WTC11 (cell line): ENCODE measurements at regions not wholly inside any gene's neighbourhood (a gene's known extent, or its start where the extent isn't known, plus 50 kb on each side); places are given as distances from the start of the nearest gene placed in this dataset.

Experiments
- ATAC-seq: fragments of 200-7000 bp; cut with Tn5 transposase; 2 replicates; pipeline ENCODE4 v1.10.0; 2021; ENCODE audit warnings: mild to moderate bottlenecking, moderate library complexity
- CTCF ChIA-PET: fragments of 300-600 bp; sonication (Branson Sonifier 250); formaldehyde crosslinking; loops from one replicate; lab custom pipeline; 2021; ENCODE audit warnings: antibody characterized with exemption; lab: Charles Lee
- POLR2A ChIA-PET: fragments of 350-600 bp; sonication (Branson Sonifier 250); formaldehyde crosslinking; loops from one replicate; lab custom pipeline; 2021; ENCODE audit warnings: antibody characterized with exemption; lab: Charles Lee
- DNase-seq: peaks from one replicate; pipeline ENCODE4 v3.0.0; 2021; ENCODE audit warnings: low spot score
- H3K27ac Mint-ChIP-seq: 2 replicates; pipeline ENCODE4 v1.8.0; 2021; ENCODE audit warnings: mixed read lengths
- H3K27me3 Mint-ChIP-seq: 2 replicates; pipeline ENCODE4 v1.8.0; 2021; ENCODE audit warnings: low read depth, mild to moderate bottlenecking, moderate library complexity, mixed read lengths
- H3K36me3 Mint-ChIP-seq: 2 replicates; pipeline ENCODE4 v1.8.0; 2021; ENCODE audit warnings: mixed read lengths
- H3K4me1 Mint-ChIP-seq: 2 replicates; pipeline ENCODE4 v1.8.0; 2022; ENCODE audit warnings: mixed read lengths
- H3K4me3 Mint-ChIP-seq: 2 replicates; pipeline ENCODE4 v1.8.0; 2021; ENCODE audit warnings: mild to moderate bottlenecking, moderate library complexity, mixed read lengths
- H3K9me3 Mint-ChIP-seq: 2 replicates; pipeline ENCODE4 v1.8.0; 2021; ENCODE audit warnings: mixed read lengths
- ATF1 ChIP-seq: sonication (generic); formaldehyde crosslinking; IDR thresholded peaks from 2 replicates; pipeline ENCODE4 v1.8.1; 2023; ENCODE audit warnings: mild to moderate bottlenecking, moderate library complexity, missing genetic modification reagents
- CBFB ChIP-seq: sonication (generic); formaldehyde crosslinking; IDR thresholded peaks from 2 replicates; pipeline ENCODE4 v1.8.1; 2022; ENCODE audit warnings: mild to moderate bottlenecking, low read depth, missing genetic modification reagents
- FOXJ3 ChIP-seq: sonication (generic); formaldehyde crosslinking; IDR thresholded peaks from 2 replicates; pipeline ENCODE4 v1.9.0; 2021; ENCODE audit warnings: missing genetic modification reagents, mild to moderate bottlenecking, borderline replicate concordance
- FOXK1 ChIP-seq: sonication (generic); formaldehyde crosslinking; IDR thresholded peaks from 2 replicates; pipeline ENCODE4 v1.8.0; 2022; ENCODE audit warnings: mild to moderate bottlenecking, moderate library complexity, missing genetic modification reagents
- GRHL2 ChIP-seq: fragments of 250-450 bp; sonication (Bioruptor Pico); IDR thresholded peaks from 2 replicates; pipeline ENCODE4 v1.8.0; 2022; ENCODE audit warnings: mild to moderate bottlenecking, moderate library complexity; ENCODE audit not compliant: insufficient replicate concordance, severe bottlenecking
- JUN ChIP-seq: sonication (generic); formaldehyde crosslinking; IDR thresholded peaks from 2 replicates; pipeline ENCODE4 v1.8.0; 2023; ENCODE audit warnings: mild to moderate bottlenecking, missing genetic modification reagents
- MYBL2 ChIP-seq: sonication (generic); formaldehyde crosslinking; IDR thresholded peaks from 2 replicates; pipeline ENCODE4 v1.8.1; 2023; ENCODE audit warnings: mild to moderate bottlenecking, moderate library complexity, missing genetic modification reagents
- NFE2L1 ChIP-seq: sonication (generic); formaldehyde crosslinking; IDR thresholded peaks from 2 replicates; pipeline ENCODE4 v1.8.1; 2023; ENCODE audit warnings: missing genetic modification reagents
- NR1H2 ChIP-seq: sonication (generic); formaldehyde crosslinking; IDR thresholded peaks from 2 replicates; pipeline ENCODE4 v1.9.0; 2021; ENCODE audit warnings: mild to moderate bottlenecking, moderate library complexity, missing genetic modification reagents
- RORB ChIP-seq: fragments of 250-450 bp; sonication (Bioruptor Pico); IDR thresholded peaks from 2 replicates; pipeline ENCODE4 v1.9.0; 2021; ENCODE audit warnings: mild to moderate bottlenecking
- SP1 ChIP-seq: sonication (generic); formaldehyde crosslinking; conservative IDR thresholded peaks from 2 replicates; pipeline ENCODE4 v1.8.1; 2022; ENCODE audit warnings: missing genetic modification reagents
- TCF7 ChIP-seq: sonication (generic); formaldehyde crosslinking; IDR thresholded peaks from 2 replicates; pipeline ENCODE4 v1.8.0; 2022; ENCODE audit warnings: mild to moderate bottlenecking, low read depth, missing genetic modification reagents, moderate library complexity
- ZNF263 ChIP-seq: sonication (generic); formaldehyde crosslinking; IDR thresholded peaks from 2 replicates; pipeline ENCODE4 v1.8.1; 2022; ENCODE audit warnings: low read depth, mild to moderate bottlenecking, moderate library complexity, missing genetic modification reagents
- ZNF416 ChIP-seq: fragments of 250-450 bp; sonication (Bioruptor Pico); IDR thresholded peaks from 2 replicates; pipeline ENCODE4 v1.9.0; 2021; ENCODE audit warnings: mild to moderate bottlenecking, inconsistent platforms
- TF ChIP-seq, protein P1 (sequence below): sonication (generic); formaldehyde crosslinking; IDR thresholded peaks from 2 replicates; pipeline ENCODE4 v1.8.0; 2023; ENCODE audit warnings: missing genetic modification reagents
- TF ChIP-seq, protein P2 (sequence below): sonication (generic); formaldehyde crosslinking; IDR thresholded peaks from 2 replicates; pipeline ENCODE4 v1.8.1; 2023; ENCODE audit warnings: mild to moderate bottlenecking, missing genetic modification reagents, moderate library complexity
- TF ChIP-seq, protein P3 (sequence below): fragments of 250-450 bp; sonication (Bioruptor Pico); IDR thresholded peaks from 2 replicates; pipeline ENCODE4 v2.1.2; 2022; ENCODE audit warnings: mild to moderate bottlenecking, moderate library complexity
- TF ChIP-seq, protein P4 (sequence below): sonication (generic); formaldehyde crosslinking; conservative IDR thresholded peaks from 2 replicates; pipeline ENCODE4 v1.8.1; 2023; ENCODE audit warnings: mild to moderate bottlenecking, low read depth, missing genetic modification reagents, moderate library complexity
- TF ChIP-seq, protein P5 (sequence below): sonication (generic); formaldehyde crosslinking; IDR thresholded peaks from 2 replicates; pipeline ENCODE4 v1.8.0; 2022; ENCODE audit warnings: mild to moderate bottlenecking, missing genetic modification reagents
- TF ChIP-seq, protein P6 (sequence below): fragments of 250-450 bp; sonication (Bioruptor Pico); IDR thresholded peaks from 2 replicates; pipeline ENCODE4 v1.9.0; 2021; ENCODE audit warnings: moderate library complexity, mild to moderate bottlenecking, inconsistent platforms, borderline replicate concordance

DNA sequence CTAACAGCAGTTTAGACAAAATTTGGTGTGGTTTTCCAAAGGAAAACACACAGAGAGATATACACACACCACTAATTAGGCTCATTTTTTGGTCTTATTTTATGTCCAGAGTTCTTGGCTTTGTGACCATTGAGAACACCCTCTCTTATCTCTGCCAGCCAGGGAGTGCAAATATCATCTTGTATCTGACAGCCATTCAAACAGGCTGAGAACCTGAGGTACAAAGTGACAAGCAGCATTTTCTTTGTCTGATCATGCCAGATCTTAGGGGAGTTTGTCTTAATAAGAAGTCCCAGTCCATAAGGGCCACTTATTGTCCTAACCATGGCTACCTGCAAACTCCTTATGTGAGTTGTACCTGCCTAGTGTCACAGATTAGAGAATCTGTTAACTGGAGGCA, 1165.2 kb downstream of the BRINP3 start (continued):
- TF ChIP-seq, protein P1, sequence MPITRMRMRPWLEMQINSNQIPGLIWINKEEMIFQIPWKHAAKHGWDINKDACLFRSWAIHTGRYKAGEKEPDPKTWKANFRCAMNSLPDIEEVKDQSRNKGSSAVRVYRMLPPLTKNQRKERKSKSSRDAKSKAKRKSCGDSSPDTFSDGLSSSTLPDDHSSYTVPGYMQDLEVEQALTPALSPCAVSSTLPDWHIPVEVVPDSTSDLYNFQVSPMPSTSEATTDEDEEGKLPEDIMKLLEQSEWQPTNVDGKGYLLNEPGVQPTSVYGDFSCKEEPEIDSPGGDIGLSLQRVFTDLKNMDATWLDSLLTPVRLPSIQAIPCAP = no peak
- TF ChIP-seq, protein P2, sequence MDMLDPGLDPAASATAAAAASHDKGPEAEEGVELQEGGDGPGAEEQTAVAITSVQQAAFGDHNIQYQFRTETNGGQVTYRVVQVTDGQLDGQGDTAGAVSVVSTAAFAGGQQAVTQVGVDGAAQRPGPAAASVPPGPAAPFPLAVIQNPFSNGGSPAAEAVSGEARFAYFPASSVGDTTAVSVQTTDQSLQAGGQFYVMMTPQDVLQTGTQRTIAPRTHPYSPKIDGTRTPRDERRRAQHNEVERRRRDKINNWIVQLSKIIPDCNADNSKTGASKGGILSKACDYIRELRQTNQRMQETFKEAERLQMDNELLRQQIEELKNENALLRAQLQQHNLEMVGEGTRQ (CRISPR knock-in tag) = no peak

DNA sequence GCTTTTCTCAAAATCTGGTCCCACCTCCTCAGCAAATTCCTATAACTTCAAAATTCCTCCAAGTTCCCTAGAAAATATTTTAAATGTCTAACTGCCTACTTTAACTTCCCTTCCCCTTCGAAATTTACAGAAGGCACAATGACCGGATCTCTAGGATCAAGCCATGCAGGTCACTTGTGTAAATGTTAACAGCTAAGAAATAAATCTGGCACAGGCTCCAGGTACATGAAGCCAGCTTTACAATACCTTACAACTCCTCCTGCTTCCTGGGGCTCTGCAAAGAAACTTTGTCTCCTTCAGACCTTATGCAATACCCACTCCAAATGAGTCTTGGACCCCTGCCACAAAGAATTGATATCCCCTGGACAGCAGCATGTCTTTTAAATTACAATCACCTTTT, 1164.2 kb downstream of the BRINP3 start:
- Mint-ChIP-seq H3K4me3 (no peak overlapping the region), H3K36me3 (no peaks in the 10 kb centered on the region), H3K9me3 (peaks cover 9% of the 10 kb centered on the region; the same call in 1 of the 2 replicates), H3K27me3 (no peaks in the 10 kb centered on the region), H3K4me1 (peaks cover 59% of the 10 kb centered on the region), H3K27ac (peak overlapping the region; percentile 80)
- POLR2A ChIA-PET = no interaction called here
- CTCF ChIA-PET = no interaction called here
- no peak for TF ChIP-seq JUN
- no peak for TF ChIP-seq RORB (CRISPR knock-in tag)
- TF ChIP-seq, protein P3, sequence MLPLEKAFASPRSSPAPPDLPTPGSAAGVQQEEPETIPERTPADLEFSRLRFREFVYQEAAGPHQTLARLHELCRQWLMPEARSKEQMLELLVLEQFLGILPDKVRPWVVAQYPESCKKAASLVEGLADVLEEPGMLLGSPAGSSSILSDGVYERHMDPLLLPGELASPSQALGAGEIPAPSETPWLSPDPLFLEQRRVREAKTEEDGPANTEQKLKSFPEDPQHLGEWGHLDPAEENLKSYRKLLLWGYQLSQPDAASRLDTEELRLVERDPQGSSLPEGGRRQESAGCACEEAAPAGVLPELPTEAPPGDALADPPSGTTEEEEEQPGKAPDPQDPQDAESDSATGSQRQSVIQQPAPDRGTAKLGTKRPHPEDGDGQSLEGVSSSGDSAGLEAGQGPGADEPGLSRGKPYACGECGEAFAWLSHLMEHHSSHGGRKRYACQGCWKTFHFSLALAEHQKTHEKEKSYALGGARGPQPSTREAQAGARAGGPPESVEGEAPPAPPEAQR (CRISPR knock-in tag) = no peak
- TF ChIP-seq NR1H2 = no peak
- TF ChIP-seq SP1 (CRISPR knock-in tag) = no peak
- TF ChIP-seq TCF7 (CRISPR knock-in tag) = no peak
- TF ChIP-seq MYBL2 (CRISPR knock-in tag) = no peak
- no peak for TF ChIP-seq FOXJ3
- TF ChIP-seq FOXK1 (CRISPR knock-in tag) = no peak
- no peak for TF ChIP-seq ZNF263
- TF ChIP-seq, protein P4, sequence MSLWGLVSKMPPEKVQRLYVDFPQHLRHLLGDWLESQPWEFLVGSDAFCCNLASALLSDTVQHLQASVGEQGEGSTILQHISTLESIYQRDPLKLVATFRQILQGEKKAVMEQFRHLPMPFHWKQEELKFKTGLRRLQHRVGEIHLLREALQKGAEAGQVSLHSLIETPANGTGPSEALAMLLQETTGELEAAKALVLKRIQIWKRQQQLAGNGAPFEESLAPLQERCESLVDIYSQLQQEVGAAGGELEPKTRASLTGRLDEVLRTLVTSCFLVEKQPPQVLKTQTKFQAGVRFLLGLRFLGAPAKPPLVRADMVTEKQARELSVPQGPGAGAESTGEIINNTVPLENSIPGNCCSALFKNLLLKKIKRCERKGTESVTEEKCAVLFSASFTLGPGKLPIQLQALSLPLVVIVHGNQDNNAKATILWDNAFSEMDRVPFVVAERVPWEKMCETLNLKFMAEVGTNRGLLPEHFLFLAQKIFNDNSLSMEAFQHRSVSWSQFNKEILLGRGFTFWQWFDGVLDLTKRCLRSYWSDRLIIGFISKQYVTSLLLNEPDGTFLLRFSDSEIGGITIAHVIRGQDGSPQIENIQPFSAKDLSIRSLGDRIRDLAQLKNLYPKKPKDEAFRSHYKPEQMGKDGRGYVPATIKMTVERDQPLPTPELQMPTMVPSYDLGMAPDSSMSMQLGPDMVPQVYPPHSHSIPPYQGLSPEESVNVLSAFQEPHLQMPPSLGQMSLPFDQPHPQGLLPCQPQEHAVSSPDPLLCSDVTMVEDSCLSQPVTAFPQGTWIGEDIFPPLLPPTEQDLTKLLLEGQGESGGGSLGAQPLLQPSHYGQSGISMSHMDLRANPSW (CRISPR knock-in tag) = no peak
- TF ChIP-seq ATF1 (CRISPR knock-in tag) = no peak
- no peak for TF ChIP-seq ZNF416 (CRISPR knock-in tag)
- ATAC-seq (no peak), DNase-seq (no peak)

DNA sequence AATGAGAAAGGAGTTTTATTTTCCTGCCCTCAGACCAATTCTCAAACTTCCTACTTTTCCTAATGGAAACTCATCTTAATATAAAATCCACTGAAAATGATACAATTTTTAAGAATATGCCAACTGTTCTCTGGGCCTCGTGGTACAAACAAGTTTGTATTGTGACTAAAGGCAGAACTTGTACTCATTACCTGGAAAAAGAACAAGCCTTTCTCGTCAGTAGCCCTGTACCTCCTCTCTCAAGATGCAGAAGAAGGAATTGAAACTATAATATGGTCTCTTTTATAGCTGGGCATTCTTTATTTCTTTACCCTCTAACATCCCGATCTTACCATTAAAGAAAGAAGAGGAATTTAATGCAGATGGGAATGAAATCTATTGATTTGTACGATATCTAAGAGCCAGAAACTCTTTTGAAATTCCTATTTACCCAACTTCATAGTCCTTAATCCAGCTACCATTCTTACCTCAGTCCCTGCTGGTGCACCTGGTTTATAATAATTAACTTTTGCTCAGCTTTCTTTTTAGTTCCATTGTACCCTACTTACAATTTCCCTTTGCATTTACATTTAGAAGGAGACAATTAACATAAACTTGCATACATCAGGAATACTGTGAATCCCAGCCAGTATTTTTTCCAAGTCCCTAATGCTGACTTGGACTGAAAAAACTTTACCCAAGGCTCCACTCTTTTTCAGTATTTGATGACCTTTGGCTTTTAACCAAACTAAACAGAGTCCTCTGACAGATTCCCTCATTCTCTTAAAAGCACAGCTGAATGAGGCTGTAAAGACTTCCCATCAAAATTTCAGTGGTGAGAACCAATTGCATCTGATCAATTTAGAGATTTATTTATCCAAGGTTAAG, 1162.4 kb downstream of the BRINP3 start:
- Mint-ChIP-seq H3K4me3 (no peak overlapping the region; the same call in 1 of the 2 replicates), H3K9me3 (peaks cover 9% of the 10 kb centered on the region; the same call in 1 of the 2 replicates), H3K4me1 (peaks cover 59% of the 10 kb centered on the region), H3K27me3 (no peaks in the 10 kb centered on the region), H3K36me3 (no peaks in the 10 kb centered on the region), H3K27ac (peak overlapping the region; percentile 91)
- no peak for DNase-seq
- peak; percentile 60 for ATAC-seq
- ChIA-PET POLR2A (no interaction called here), CTCF (interaction anchor here (0.8 kb wide), 1 partner anchor 93 kb away, joined by 5 read pairs; no protein-coding TSS in a partner anchor)
- no peak for TF ChIP-seq CBFB
- TF ChIP-seq, protein P4 (CRISPR knock-in tag) = no peak
- TF ChIP-seq NFE2L1 (CRISPR knock-in tag) = no peak
- TF ChIP-seq, protein P5, sequence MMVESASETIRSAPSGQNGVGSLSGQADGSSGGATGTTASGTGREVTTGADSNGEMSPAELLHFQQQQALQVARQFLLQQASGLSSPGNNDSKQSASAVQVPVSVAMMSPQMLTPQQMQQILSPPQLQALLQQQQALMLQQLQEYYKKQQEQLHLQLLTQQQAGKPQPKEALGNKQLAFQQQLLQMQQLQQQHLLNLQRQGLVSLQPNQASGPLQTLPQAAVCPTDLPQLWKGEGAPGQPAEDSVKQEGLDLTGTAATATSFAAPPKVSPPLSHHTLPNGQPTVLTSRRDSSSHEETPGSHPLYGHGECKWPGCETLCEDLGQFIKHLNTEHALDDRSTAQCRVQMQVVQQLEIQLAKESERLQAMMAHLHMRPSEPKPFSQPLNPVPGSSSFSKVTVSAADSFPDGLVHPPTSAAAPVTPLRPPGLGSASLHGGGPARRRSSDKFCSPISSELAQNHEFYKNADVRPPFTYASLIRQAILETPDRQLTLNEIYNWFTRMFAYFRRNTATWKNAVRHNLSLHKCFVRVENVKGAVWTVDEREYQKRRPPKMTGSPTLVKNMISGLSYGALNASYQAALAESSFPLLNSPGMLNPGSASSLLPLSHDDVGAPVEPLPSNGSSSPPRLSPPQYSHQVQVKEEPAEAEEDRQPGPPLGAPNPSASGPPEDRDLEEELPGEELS (CRISPR knock-in tag) = no peak
- TF ChIP-seq, protein P6, sequence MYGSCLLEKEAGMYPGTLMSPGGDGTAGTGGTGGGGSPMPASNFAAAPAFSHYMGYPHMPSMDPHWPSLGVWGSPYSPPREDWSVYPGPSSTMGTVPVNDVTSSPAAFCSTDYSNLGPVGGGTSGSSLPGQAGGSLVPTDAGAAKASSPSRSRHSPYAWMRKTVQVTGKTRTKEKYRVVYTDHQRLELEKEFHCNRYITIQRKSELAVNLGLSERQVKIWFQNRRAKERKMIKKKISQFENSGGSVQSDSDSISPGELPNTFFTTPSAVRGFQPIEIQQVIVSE (CRISPR knock-in tag) = no peak
- TF ChIP-seq GRHL2 (CRISPR knock-in tag) = no peak
- no peak for TF ChIP-seq ATF1 (CRISPR knock-in tag)
- TF ChIP-seq, protein P2 (CRISPR knock-in tag) = no peak
